NB4 (cell line): ENCODE measurements at regions not wholly inside any gene's neighbourhood (a gene's known extent, or its start where the extent isn't known, plus 50 kb on each side); places are given as distances from the start of the nearest gene placed in this dataset.

Experiments used
- CTCF ChIP-seq: IDR thresholded peaks from one replicate; pipeline ENCODE4 v1.5.1; 2012; ENCODE audit warnings: low read depth, low read length
- MAX ChIP-seq: IDR thresholded peaks from 2 replicates; pipeline ENCODE4 v1.6.1; 2011; ENCODE audit warnings: low read depth, low read length
- POLR2A ChIP-seq: IDR thresholded peaks from 2 replicates; pipeline ENCODE4 v1.6.1; 2011; ENCODE audit warnings: mild to moderate bottlenecking; ENCODE audit not compliant: insufficient read length; ENCODE audit errors: extremely low read depth

- TF ChIP-seq CTCF (no peak), MAX (no peak), POLR2A (no peak)
Observed at GRCh38 chr1:187157115-187157514, 328.4 kb downstream of the PLA2G4A start.
